NCI-H460 (cell line): ENCODE measurements at regions not wholly inside any gene's neighbourhood (a gene's known extent, or its start where the extent isn't known, plus 50 kb on each side); places are given as distances from the start of the nearest gene placed in this dataset.

ENCODE experiments used
- DNase-seq: peaks from one replicate; pipeline ENCODE4 v3.0.0-alpha.2; 2016; ENCODE audit warnings: low read depth; ENCODE audit errors: extremely low read depth

DNA sequence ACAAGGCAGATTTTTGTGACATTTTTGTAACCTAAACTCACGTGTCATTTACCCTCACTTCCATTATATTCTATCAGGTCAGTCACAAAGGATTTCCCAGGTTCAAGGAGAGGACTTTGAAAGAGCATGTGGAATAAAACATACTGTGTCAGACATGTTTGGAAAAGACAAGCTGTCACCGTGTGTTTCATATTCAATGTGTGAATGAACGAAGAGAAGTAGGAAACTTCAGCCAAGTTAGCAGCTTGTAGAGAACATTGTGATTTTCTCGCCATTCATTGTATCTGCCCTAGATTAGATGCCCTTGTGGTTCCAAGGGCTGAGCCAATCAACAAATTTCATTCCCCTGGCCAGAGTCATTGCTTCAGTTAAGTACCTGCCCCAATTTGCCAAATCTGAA lies 2288.9 kb upstream of the PCDH20 start:
- DNase-seq = no peak

DNA sequence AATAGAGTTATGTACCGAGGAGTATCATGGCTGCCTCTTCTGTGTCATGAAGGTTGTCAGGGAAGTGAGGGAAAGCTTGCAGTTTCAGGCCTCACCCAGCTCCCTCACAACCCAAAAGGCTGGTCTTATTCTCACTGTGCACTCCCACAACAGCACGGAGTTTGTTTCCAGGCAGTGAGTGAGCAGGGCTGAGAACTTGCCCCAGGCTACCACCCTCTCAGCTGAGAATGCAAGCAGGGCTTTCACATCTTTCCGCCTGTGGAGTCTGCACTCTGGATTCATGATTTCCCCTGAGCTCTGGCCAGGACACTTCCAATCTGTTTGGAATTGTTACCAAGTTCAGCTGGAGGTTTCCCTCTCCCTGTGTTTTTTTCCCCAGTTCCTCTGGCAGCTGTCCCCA lies 2284.7 kb upstream of the PCDH20 start:
- DNase-seq = no peak

DNA sequence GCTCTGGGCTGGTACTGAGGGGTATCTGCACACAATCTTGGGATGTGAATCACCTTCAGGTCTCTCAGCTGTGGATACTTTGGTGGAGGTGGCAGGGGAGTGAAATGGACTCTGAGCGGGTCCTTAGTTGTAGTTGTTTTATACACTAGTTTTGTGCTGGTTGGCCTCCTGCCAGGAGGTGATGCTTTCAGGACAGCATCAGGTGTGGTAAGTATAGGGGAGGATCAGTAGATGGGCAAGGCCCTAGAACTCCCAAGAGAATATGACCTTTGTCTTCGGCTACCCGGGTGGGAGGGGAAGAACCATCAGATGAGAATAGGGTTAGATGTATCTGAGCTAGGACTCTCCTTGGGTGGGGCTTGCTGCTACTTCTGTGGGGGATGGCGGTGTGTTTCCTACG lies 2284.3 kb upstream of the PCDH20 start:
- no peak for DNase-seq

- no peak for DNase-seq
These were observed 2280.4 kb upstream of the PCDH20 start for GRCh38 chr13:63696055-63696454.

- DNase-seq = no peak
These were observed 2278.0 kb upstream of the PCDH20 start for GRCh38 chr13:63693696-63694095.

- DNase-seq = no peak
These were observed 2275.8 kb upstream of the PCDH20 start for GRCh38 chr13:63691474-63691873.

DNA sequence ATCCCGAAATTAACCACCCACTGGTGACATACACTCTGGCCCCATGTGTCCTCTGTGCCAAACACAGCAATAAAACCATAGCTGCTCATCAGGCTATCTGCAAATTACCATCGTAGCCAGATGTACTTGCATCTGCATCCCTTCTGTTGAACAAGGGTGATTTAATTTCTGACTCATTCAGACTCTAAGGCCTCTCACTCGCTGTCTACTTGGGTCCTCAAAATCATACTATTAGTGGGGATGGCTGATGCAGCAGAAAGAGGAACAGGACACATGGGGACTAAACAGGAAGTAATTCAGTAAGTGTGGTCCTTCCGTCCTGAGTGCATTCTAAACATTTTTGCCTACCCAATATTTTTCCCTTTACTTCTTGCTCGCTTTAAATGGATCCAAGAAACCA lies 2275.0 kb upstream of the PCDH20 start:
- DNase-seq = no peak

DNA sequence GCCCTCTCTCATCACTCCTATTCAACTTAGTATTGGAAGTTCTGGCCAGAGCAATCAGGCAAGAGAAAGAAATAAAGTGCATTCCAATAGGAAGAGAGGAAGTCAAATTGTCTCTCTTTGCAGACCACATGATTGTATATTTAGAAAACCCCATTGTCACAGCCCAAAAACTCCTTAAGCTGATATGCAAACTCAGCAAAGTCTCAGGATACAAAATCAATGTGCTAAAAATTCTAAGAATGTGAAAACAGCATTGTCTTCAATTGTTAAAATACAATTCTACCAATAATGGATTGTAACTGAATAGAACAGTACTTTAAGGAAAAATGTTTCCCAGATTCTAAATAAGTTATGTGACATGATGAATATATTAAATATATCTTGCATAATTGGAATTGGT lies 2269.2 kb upstream of the PCDH20 start:
- DNase-seq = no peak

DNA sequence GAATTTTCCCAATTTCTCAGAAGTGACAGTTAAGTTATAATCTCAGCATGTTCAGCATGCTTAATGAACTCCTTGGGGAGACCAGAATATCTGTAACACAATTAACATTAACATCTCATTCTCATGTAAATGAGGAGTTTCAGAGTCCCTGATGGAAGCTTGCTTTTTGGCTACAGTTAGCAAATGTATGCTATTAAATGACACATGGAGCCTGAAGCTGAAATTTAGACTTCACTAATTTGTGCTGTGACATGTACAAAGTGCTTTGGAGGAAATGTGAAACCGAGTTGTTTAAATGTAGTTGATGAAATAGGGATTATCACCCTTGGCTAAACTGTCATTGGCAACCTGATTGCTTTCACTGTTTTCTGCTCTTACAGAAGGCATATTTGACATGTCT lies 2265.1 kb upstream of the PCDH20 start:
- DNase-seq = no peak

- DNase-seq = no peak
These were observed 2255.6 kb upstream of the PCDH20 start for GRCh38 chr13:63671296-63671695.

DNA sequence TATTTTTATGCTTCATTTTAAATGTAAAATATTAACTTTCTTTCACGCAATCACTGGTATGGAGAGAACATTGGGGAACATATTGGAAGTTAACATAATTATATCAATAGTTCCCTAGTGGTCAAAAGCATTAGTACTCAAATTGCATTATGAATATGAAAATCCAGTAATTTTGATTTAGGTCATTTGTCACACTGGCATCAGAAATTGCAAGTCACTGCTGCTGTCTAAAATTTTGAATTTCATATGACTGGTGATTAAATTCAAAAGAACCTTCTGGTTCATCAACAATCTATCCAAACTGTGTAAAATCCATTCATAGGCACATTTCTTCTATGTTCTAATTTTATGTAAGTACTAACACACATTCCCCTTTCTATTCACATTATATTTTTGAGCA lies 2235.7 kb upstream of the PCDH20 start:
- no peak for DNase-seq

- no peak for DNase-seq
These were observed 2227.9 kb upstream of the PCDH20 start for GRCh38 chr13:63643543-63643942.

DNA sequence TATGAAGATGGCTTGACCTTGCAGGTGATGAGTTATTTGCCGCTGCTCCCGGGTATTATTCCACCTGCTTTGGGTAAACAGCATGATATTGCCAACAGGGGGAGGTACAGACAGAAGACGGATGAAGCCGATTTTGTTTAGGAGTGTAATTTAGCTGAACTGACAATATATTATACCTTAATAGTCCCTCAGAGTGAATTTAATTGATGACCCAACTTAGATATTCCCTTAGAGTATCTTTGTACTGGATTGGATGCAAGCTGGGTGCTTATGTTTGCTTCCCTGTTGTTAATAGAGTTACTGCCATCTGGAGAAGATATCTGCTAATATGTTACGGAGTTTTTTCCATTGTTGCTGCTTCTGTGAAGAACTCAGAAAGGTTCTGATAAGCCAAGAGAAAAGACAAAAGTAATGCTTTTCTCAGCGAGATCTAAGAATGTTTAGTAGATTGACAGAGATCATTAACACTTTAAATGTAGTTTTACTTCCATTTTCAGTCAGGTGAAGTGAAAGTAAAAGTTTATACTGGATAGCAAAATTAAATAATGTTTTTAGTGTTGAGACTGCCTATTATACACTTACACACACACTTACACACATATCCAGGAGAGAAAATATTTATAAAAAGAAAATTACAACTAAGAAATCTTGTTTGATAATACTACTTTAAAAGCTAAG lies 2220.8 kb upstream of the PCDH20 start:
- peak; percentile 12 for DNase-seq

DNA sequence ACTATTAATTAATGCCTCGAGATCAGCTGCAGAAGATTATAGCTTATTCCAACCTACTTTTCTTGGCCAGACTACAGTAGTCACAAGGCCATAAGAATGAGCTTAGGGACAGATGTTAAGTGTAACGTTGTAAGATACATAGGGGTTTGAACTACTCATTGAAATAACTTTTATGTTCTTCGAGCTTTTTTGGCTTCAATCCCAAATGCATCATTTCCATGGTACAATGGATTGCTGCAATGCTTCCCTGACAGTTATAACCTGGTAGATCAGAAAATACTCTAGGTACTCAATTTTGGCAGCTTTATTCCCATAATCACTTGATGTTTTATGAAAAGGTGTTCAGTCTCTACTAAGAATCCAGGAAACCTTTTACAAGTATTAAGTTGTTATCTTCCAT lies 2216.7 kb upstream of the PCDH20 start:
- DNase-seq = no peak

DNA sequence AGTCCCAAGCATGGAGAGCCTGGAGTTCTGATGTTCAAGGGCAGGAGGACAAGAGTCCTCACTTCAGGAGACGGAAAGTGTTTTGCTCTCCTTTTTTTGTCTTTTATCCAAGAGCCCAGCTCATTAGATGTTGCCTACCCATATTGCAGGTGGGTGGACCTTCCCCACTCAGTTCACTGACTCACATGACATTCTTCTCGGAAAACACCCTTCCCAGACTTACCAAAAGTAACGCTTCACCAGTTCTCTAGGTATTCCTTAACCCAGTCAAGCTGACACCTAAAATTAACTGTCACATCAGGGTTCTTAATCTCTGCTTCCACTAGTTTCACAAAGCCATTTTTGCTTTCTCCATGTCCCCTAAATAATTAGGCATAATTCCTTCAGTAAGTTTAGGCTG lies 2215.4 kb upstream of the PCDH20 start:
- no peak for DNase-seq

DNA sequence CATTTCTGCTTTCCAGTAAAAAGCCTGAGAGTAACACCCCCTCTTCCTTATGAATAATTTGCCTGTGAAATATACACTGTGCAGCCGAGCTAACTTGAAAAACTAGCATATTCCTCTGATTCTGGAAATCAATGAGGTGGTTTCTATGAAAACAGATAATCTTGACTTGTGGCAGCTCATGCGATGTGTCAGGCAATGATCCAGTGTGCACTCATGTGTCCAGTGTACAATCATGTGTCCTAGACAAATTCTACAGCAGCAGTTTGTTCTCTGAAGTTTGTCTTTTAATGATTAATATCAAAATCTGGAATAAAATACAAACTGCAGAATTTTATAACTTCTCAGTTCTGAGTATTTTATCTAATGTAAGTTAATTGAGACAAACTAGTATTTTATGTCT lies 2213.9 kb upstream of the PCDH20 start:
- no peak for DNase-seq

GRCh38 chr13:63628310-63628709 lies 2212.7 kb upstream of the PCDH20 start:
- DNase-seq = no peak

DNA sequence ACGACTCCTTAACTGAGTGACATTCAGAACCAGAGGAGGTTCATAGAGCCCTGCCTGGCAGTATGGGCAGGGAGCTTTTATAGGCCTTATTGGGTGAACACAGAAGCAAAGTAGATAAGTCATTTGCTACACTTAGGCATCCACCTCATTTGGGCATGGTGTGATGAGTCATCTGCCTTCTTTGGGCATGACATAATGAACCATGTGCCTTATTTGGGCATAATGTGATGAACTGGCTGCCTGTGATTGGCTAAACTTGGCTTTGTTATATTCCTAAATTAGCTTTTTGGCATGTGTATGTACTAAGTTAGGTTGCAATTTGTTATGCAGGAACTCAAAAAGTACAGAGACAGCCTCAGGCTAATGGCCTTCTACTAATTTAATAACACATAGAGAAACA lies 2210.2 kb upstream of the PCDH20 start:
- DNase-seq = no peak

- DNase-seq = no peak
These were observed 2199.4 kb upstream of the PCDH20 start for GRCh38 chr13:63614874-63615612.

- DNase-seq = no peak
These were observed 2191.5 kb upstream of the PCDH20 start for GRCh38 chr13:63607153-63607552.

DNA sequence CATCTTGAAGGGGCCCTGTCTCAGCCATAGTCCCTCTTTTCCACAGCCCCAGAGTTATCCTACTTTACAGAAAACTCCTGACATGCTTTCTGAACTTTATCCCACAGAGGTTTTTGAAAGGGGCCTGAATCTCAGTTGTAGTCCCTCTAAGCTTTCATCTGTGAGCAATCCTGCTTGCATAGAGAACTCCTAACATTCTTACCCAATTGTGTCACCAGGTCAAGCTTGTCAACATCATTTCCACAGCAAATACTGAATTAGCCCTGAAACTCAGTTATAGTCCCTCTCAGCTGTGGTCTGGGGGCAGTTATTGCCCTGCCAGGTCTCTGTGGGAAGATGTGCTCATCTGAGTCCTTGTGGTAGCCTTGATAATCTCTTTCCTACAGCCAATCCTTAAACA lies 2190.3 kb upstream of the PCDH20 start:
- no peak for DNase-seq

- DNase-seq = no peak
These were observed 2189.8 kb upstream of the PCDH20 start for GRCh38 chr13:63605403-63605802.

DNA sequence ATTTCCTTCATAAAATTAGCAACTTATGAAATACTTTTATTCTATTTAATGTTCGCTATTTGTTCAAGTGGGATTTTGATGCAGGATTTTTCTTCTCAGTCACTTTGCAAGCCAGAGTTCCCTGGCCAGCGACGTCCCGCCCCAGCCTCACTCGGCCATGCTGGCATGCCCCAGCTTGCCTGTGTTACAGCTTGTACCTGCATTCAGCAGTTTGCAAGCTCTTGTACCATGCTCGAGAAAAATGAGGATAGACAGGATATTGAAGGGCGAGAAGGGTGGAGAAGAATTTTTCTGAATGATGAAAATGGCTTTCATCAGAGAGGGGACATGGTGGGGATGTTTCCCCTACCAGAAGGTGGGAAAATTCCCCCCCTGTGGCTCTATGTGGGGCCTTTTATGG lies 2180.2 kb upstream of the PCDH20 start:
- no peak for DNase-seq
